HG03135 (cell line): ENCODE measurements at regions not wholly inside any gene's neighbourhood (a gene's known extent, or its start where the extent isn't known, plus 50 kb on each side); places are given as distances from the start of the nearest gene placed in this dataset.

Experiments
- ATAC-seq: cut with Tn5 transposase; IDR thresholded peaks from one replicate; pipeline ENCODE4 v1.9.1; 2021; ENCODE audit warnings: mild to moderate bottlenecking, moderate library complexity; ENCODE audit not compliant: unreplicated experiment

GRCh38 chr18:73924307-73924706 lies 223.3 kb downstream of the FBXO15 start:
- no peak for ATAC-seq

- no peak for ATAC-seq
These were observed 223.8 kb downstream of the FBXO15 start for GRCh38 chr18:73923866-73924265.

DNA sequence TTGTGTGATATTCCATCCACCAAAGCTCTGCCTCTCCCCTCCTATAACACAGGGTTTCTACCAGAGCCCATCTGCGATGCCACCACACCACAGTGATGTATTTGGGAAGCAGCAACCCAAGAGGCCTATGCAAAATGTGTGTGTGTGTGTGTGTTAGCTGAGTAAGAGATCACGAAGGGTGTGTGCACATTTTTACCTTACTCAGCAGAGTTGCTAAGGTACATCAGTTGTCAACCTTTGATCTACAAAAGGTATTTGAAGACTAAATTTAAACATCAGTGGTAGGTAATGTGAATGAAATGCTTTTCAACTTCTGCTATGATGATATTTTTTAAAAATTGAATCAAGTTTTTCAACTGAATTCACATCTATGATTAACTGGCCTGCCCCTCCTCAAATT lies 227.6 kb downstream of the FBXO15 start:
- no peak for ATAC-seq

DNA sequence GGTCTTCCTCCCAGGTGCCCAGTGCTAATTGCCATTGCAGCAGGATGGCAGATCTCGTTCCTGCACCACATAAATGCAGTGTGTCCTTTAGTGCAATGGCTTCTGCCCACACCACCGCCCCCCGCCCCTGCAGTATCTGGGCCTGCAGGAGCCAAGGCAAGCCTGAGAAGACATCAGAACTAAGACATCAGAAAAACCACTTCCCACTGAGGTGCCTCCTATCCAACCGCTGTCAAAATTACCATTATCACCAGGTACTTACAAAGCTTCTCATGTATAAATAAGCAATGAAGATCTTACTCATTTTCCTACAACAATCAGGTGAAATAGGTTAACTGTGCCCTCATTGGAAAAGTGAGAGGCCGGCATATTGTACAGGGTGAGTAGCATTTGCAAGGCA lies 228.8 kb downstream of the FBXO15 start:
- ATAC-seq = no peak

GRCh38 chr18:73917046-73917445 lies 230.6 kb downstream of the FBXO15 start:
- no peak for ATAC-seq

DNA sequence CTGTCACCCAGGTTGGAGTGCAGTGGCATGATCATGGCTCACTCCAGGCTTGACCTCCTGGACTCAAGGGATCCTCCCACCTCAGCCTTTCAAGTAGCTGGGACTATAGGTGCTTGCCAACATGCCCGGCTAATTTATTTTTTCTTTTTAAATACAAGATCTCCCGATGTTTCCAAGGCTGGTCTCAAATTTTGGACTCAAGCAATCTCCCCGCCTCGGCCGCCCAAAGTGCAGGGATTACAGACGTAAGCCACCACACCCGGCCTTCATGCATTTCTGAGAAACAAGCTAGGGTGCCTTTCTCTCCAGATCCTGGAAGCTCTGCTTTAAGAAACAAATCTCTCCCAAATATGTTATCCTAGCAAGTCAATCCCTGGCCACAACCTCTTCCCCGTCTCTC lies 234.1 kb downstream of the FBXO15 start:
- ATAC-seq = no peak

DNA sequence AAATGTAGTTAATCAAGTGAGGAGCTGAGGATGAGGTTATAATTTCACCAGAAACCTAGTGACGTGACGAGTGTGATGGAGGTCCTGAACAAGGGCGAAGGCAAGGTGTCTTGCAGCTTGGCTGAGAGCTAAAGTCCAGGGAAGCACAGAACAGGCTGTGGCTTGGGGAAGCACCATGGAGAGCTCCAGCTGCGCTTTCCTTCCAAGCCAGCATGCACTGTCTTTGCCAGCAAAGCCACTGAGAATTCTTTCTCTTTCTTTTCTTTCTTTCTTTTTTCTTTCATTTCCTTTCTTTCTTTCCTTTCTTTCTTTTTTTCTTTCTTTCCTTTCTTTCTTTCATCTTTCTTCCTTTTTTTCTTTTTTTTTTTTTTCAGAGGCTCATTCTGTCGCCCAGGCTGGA lies 239.3 kb downstream of the FBXO15 start:
- ATAC-seq = no peak

DNA sequence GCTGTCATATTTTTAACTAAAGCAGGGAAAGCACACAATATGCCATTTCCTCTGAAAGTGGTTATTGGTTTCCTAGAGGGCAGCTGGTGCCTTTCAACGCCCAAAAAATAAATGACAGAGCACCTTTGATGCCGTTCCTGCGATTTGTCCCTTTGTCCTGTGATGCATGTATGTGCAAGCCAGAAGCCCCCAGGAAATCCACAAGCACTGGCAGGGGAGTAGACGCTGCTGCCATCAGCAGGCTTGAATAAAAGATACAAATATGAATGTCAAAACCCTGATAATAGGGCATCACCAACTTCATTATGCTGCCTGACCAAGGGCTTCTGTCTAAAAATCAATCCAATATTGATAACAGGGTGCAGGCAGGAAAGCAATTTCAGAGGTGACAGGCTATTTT lies 246.1 kb downstream of the FBXO15 start:
- no peak for ATAC-seq

DNA sequence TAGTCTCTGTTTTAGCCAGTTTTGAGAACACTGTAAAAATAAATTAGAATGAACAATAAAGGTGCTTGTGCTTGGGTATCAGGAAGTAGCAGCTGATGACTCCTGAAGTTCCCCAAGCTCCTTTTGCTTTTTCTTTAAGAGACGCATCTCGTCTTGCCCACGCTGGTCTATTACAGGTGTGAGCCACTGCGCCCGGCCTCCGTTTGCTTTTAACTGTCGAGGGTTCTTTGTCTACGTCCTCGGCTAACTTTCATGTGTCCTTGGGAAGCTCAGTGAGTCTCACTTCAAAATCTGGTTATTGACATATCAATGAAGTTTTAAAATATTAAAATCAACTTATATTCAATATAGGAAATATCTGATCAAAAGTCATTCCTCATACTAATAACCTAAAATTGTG lies 246.5 kb downstream of the FBXO15 start:
- ATAC-seq = no peak

DNA sequence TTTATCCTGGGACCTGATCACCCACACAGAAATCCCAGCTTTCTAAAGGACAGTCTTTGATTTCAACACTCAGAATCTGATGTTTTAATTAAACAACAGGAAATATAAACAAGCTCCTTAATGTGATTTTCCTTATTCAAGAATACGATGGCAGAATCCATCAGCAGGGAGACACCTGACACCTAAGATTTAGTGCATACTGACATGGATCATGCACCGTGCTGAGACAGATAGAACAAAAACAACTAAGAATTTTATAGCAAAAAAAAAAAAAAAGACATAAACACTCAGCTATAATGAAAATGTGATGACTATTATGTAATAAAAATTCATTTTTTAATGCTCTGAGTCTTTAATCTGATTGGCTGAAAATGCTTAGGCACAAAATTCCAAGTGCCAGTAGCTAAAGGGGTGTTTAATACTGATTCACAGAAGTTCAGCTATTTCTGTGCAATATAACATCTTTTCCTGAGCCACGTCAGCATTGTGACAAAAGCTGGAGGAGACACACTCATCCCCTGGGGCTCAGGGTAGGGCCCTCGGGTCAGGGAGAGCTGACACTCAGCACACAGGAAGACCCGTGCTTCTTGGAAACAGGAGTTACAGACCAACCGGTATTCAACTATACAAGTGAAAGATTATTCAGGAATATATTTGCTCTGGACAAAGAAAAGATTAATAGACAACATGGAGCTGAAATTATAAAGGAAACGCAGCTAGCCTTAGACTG lies 247.4 kb downstream of the FBXO15 start:
- ATAC-seq = no peak

GRCh38 chr18:73897517-73897916 lies 250.1 kb downstream of the FBXO15 start:
- no peak for ATAC-seq

DNA sequence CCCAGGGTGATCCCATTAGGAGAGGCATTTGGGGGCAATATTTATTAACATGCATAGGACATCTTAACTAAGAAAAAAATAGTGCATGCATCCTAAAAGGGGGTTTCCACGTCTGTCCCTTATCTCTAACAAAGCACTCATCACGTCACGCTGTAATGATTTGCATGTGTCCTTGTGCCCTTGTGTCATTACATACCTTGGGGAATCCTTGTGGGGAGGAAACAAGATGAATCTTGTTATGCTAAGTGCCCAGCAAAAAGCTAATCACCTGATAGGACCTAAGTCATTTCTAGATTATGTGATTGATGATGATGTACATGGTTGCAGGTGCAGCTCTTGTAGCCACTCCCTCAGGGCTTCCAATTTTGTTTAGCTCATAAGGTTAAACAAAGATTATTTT lies 250.9 kb downstream of the FBXO15 start:
- ATAC-seq = no peak

DNA sequence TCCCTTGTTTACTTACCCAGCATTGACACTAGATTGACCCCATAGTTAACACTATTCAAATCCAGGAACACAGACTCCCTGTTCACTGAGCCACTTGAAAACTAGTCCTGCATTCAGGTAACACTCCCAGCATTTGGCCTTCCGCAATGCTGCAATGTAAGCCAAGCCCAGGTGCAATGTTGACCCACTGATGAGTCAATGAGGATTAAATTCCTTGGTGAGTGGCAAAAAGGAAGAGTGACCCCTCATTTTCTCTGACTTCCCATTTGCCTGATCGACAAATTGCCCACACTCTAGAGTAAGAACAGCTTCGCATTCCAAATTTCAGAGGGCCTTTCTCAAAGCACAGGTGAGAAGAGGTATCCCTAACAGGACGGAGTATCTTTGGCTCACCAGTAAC lies 251.9 kb downstream of the FBXO15 start:
- no peak for ATAC-seq

- ATAC-seq = no peak
These were observed 253.8 kb downstream of the FBXO15 start for GRCh38 chr18:73893880-73894279.

DNA sequence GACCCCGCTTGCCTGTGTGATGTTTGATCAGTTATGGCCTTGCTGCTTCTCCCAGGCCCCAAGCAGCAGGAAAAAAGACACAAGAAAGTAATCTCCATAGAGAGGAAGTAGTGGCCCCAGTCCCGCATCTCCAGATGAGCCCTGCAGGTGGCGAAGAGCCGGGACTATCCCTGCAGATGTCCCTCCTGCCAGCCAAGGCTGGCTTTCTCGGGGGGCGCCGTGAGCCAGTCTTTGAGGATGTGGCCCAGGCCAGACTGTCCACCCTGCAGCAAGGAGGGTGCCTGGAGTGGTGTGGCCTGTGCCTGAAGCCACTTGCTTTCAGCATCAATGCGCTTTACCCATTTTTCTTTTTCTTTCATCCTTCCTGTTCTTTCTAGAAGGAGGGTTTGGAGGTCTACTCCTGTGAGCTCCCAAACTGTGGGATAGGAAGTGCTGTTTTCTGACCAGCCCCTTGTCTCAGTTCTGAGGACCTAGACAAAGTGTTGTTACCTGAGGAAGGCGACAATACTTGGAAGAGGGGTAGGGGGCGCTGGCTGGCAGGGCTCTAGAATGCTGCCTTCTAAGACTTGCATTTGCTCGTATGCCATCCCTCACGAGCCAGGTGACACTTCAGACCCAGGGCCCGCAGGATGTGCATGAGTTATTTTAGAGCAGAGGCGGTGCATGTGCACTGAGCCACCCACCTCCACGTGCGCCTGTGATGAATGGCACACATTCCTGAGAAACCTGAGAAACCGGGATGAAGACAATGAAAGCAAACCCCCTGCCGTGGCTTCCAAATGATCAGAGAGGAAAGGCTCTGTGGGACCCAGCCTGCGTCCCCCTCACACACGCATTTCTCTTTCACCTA lies 255.8 kb downstream of the FBXO15 start:
- ATAC-seq = no peak

DNA sequence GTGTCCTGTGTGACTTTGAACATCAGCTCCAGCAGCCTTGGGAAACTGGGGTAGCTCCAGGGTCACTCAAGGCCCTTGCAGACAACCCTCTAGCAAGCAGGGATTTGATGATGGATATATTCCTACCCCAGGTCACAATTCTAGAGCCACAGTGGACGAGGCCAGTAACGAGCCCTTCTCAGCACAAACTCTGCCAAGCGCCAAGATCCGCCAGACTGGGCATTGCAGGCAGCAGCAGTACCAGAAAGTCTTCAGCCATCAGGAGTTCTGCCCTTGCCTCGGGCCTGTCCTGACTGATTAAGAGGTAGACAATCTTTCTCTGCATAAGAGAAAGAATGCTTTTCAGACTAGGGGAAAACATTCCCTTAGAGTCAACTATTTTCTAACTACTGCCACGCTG lies 259.1 kb downstream of the FBXO15 start:
- no peak for ATAC-seq

- no peak for ATAC-seq
These were observed 259.8 kb downstream of the FBXO15 start for GRCh38 chr18:73887801-73888200.

- no peak for ATAC-seq
These were observed 262.8 kb downstream of the FBXO15 start for GRCh38 chr18:73884868-73885267.

- no peak for ATAC-seq
These were observed 266.2 kb downstream of the FBXO15 start for GRCh38 chr18:73881396-73881917.

GRCh38 chr18:73880387-73880786 lies 267.2 kb downstream of the FBXO15 start:
- ATAC-seq = no peak

DNA sequence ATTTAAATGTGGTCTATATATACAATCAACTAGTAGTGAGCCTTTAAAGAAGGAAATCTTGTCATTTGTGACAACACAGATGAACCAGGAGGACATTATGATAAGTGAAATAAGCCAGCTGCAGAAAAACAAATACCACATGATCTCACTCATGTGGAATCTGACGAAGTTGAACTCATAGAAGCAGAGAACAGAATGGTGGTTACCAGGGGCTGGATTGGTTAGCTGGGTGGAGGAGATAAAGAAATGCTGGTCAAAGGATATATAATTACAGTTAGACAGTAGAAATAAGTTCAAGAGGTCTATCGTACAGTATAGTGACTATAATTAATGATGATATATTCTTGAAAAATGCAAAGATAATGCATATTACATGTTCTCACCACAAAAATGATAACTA lies 267.9 kb downstream of the FBXO15 start:
- ATAC-seq = no peak

DNA sequence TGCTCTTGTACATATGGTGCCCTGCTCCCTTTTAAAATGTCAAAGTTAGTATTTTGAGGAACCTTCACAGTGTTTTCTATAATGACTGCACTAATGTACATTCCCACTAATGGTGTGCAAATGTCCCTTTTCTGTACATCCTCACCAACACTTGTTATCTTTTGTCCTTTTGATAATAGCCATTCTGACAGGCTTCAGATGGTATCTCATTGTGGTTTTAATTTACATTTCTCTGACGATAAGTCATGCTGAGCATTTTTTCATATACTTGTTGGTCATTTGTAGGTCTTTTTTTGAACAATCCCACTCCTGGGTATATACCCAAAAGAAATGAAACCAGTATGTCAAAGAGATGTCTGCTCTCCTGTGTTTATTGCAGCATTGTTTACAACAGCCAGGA lies 268.3 kb downstream of the FBXO15 start:
- no peak for ATAC-seq
